GM23338 (cell line): ENCODE measurements at regions not wholly inside any gene's neighbourhood (a gene's known extent, or its start where the extent isn't known, plus 50 kb on each side); places are given as distances from the start of the nearest gene placed in this dataset.

Experiments used
- ATAC-seq: fragments of 200-7000 bp; cut with Tn5 transposase; 3 replicates; pipeline ENCODE4 v1.9.1; 2020
- DNase-seq: peaks from one replicate; pipeline ENCODE4 v3.0.0-alpha.2; 2015; ENCODE audit warnings: low spot score
- H2AFZ ChIP-seq: fragments of 200-600 bp; sonication (generic); 2 replicates; pipeline ENCODE4 v1.8.0; 2016; ENCODE audit warnings: antibody characterized with exemption, mild to moderate bottlenecking, moderate library complexity
- H3F3A ChIP-seq: fragments of 200-600 bp; sonication (generic); replicated peaks from 2 replicates; pipeline ENCODE4 v1.8.0; 2017; ENCODE audit warnings: antibody characterized with exemption, mixed run types, low read depth
- H3K27ac ChIP-seq: fragments of 200-600 bp; sonication (generic); 2 replicates; pipeline ENCODE4 v1.6.1; 2016; ENCODE audit warnings: low read depth
- H3K27me3 ChIP-seq: fragments of 200-600 bp; sonication (generic); 2 replicates; pipeline ENCODE4 v1.8.0; 2016; ENCODE audit warnings: mild to moderate bottlenecking, mixed run types, moderate library complexity; ENCODE audit not compliant: insufficient read depth
- H3K36me3 ChIP-seq: fragments of 200-600 bp; sonication (generic); 2 replicates; pipeline ENCODE4 v1.8.0; 2016; ENCODE audit warnings: mild to moderate bottlenecking; ENCODE audit not compliant: insufficient read depth
- H3K4me1 ChIP-seq: fragments of 200-600 bp; sonication (generic); 2 replicates; pipeline ENCODE4 v1.8.0; 2016; ENCODE audit warnings: mild to moderate bottlenecking, moderate library complexity; ENCODE audit not compliant: insufficient read depth
- H3K4me2 ChIP-seq: fragments of 200-600 bp; sonication (generic); 2 replicates; pipeline ENCODE4 v1.7.1; 2017; ENCODE audit warnings: mixed run types
- H3K4me3 ChIP-seq: fragments of 200-600 bp; sonication (generic); 2 replicates; pipeline ENCODE4 v1.6.1; 2016; ENCODE audit warnings: mixed run types
- H3K79me2 ChIP-seq: fragments of 200-600 bp; sonication (generic); replicated peaks from 2 replicates; pipeline ENCODE4 v1.8.0; 2017; ENCODE audit warnings: mild to moderate bottlenecking; ENCODE audit not compliant: insufficient read depth
- H3K9me2 ChIP-seq: fragments of 200-600 bp; sonication (generic); 2 replicates; pipeline ENCODE4 v1.8.0; 2017; ENCODE audit not compliant: insufficient read depth
- H4K20me1 ChIP-seq: fragments of 200-600 bp; sonication (generic); replicated peaks from 2 replicates; pipeline ENCODE4 v1.8.0; 2017; ENCODE audit warnings: mild to moderate bottlenecking; ENCODE audit not compliant: insufficient read depth
- H3K27ac Mint-ChIP-seq: 2 replicates; pipeline ENCODE4 v1.8.0; 2020; ENCODE audit warnings: inconsistent platforms, mild to moderate bottlenecking, moderate library complexity, mixed read lengths
- H3K27me3 Mint-ChIP-seq: 3 replicates; pipeline ENCODE4 v1.8.0; 2022; ENCODE audit warnings: low read depth, mild to moderate bottlenecking, moderate library complexity, mixed read lengths, inconsistent platforms; ENCODE audit not compliant: insufficient read depth, poor library complexity
- H3K36me3 Mint-ChIP-seq: 3 replicates; pipeline ENCODE4 v1.8.0; 2021; ENCODE audit warnings: low read depth, mild to moderate bottlenecking, inconsistent platforms, moderate library complexity, mixed read lengths
- H3K4me1 Mint-ChIP-seq: 3 replicates; pipeline ENCODE4 v1.8.0; 2020; ENCODE audit warnings: mild to moderate bottlenecking, inconsistent platforms, mixed read lengths
- H3K4me3 Mint-ChIP-seq: 3 replicates; pipeline ENCODE4 v1.8.0; 2021; ENCODE audit warnings: moderate library complexity, mild to moderate bottlenecking, inconsistent platforms, mixed read lengths
- H3K9me3 Mint-ChIP-seq: 3 replicates; pipeline ENCODE4 v1.8.0; 2020; ENCODE audit warnings: moderate library complexity, mild to moderate bottlenecking, inconsistent platforms, mixed read lengths
- CTCF ChIP-seq, 2 experiments: fragments of 200-600 bp in 1 of 2; sonication (generic) in 1 of 2; conservative IDR thresholded peaks; 2 replicates each; pipeline versions ENCODE4 v1.5.1 to v1.6.1; 2016 to 2017; ENCODE audit warnings: antibody characterized with exemption in 2 of 2, low read depth in 2 of 2, mild to moderate bottlenecking in 2 of 2, moderate library complexity in 1 of 2
- JUNB ChIP-seq: IDR thresholded peaks from one replicate; pipeline ENCODE4 v1.6.1; 2016; ENCODE audit warnings: antibody characterized with exemption; ENCODE audit not compliant: unreplicated experiment
- NANOG ChIP-seq: IDR thresholded peaks from 2 replicates; pipeline ENCODE4 v1.6.1; 2016; ENCODE audit warnings: antibody characterized with exemption, borderline replicate concordance
- POLR2AphosphoS5 ChIP-seq: IDR thresholded peaks from 2 replicates; pipeline ENCODE4 v1.6.1; 2016; ENCODE audit warnings: antibody characterized with exemption, low read depth
- REST ChIP-seq: IDR thresholded peaks from one replicate; pipeline ENCODE4 v1.6.1; 2018; ENCODE audit warnings: antibody characterized with exemption; ENCODE audit not compliant: unreplicated experiment
- STAT1 ChIP-seq: IDR thresholded peaks from one replicate; pipeline ENCODE4 v1.6.1; 2016; ENCODE audit warnings: antibody characterized with exemption; ENCODE audit not compliant: unreplicated experiment
- ZNF114 ChIP-seq: fragments of 250-450 bp; sonication (Bioruptor Pico); IDR thresholded peaks from 2 replicates; pipeline ENCODE4 v1.5.0; 2020; ENCODE audit warnings: mild to moderate bottlenecking, moderate library complexity
- ZNF462 ChIP-seq: fragments of 250-450 bp; sonication (Bioruptor Pico); IDR thresholded peaks from 2 replicates; pipeline ENCODE4 v1.5.0; 2020; ENCODE audit warnings: mild to moderate bottlenecking, moderate library complexity

GRCh38 chrX:82765811-82766210 is 742.3 kb upstream of the POU3F4 start (continued):
- TF ChIP-seq REST (no peak), NANOG (no peak)

GRCh38 chrX:82775426-82775825 is 732.7 kb upstream of the POU3F4 start:
- no peaks in the 10 kb centered on the region for H3K9me2 ChIP-seq
- DNase-seq (no peak), ATAC-seq (no peak)
- TF ChIP-seq CTCF (conservative IDR thresholded peaks at IDR 0.05; ENCODE audit: low read depth in 2 of 2) (no peak), JUNB (no peak), ZNF114 (CRISPR knock-in tag) (no peak), NANOG (no peak), ZNF462 (no peak), STAT1 (no peak), POLR2AphosphoS5 (no peak)
- H3K79me2 ChIP-seq = no peaks in the 10 kb centered on the region
- Mint-ChIP-seq H3K36me3 (peaks cover 8% of the 10 kb centered on the region; the same call in 2 of the 3 replicates), H3K27me3 (peaks cover 3% of the 10 kb centered on the region), H3K4me3 (no peak overlapping the region), H3K4me1 (no peaks in the 10 kb centered on the region), H3K9me3 (peaks cover 12% of the 10 kb centered on the region), H3K27ac (no peak overlapping the region)
- no peak overlapping the region for H3K27ac ChIP-seq
- H3K4me3 ChIP-seq = no peak overlapping the region
- no peaks in the 10 kb centered on the region for H3K4me1 ChIP-seq
- H3F3A ChIP-seq = no peaks in the 10 kb centered on the region
- no peak overlapping the region for H2AFZ ChIP-seq
- H3K36me3 ChIP-seq = no peaks in the 10 kb centered on the region
- no peaks in the 10 kb centered on the region for H3K27me3 ChIP-seq
- H4K20me1 ChIP-seq = no peaks in the 10 kb centered on the region
- H3K4me2 ChIP-seq = no peak overlapping the region
